NCI-H187 (cell line): ENCODE measurements at regions not wholly inside any gene's neighbourhood (a gene's known extent, or its start where the extent isn't known, plus 50 kb on each side); places are given as distances from the start of the nearest gene placed in this dataset.

ENCODE experiments used
- DNase-seq, 2 experiments: peaks; one replicate each; lab custom pipeline; 2025; lab: John Stamatoyannopoulos, UW

DNA sequence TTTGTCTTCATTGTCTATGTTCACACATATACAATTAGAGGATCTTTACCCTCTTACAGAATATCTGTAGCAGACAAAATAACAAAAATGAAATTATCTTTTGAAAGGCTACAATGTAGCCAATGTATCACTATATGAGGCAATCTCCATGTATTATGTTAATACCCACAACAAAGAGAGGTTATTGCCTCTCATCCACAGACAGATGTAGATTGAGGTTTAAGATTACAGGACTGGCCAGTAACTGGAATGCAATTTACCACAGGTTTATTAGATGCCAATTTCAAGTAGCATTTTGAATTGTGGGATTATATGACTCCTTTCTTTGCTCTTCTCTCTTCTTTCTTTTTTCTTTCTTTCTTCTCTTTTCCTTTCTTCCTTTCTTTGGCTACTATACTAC, 242.6 kb downstream of the ANKRD50 start:
- no peak for DNase-seq

DNA sequence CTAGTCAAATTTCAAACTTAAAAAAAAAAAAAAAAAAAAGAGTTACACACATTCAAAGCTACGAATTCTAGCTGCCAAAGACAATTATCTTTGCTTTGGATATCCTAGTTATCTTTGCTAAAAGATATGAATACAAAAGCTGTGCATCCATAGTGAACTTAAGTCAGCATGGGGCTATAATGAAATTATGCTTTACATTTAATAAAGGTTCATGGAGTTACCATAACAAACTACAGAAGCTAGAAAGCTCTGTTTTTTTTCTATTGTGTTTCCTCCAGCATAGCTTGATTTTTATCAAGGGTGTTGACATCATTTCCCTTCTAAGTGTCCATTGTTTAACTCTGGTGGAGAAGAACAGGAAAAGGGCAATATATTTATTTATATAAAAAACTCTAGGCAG, 234.1 kb downstream of the ANKRD50 start:
- no peak for DNase-seq

DNA sequence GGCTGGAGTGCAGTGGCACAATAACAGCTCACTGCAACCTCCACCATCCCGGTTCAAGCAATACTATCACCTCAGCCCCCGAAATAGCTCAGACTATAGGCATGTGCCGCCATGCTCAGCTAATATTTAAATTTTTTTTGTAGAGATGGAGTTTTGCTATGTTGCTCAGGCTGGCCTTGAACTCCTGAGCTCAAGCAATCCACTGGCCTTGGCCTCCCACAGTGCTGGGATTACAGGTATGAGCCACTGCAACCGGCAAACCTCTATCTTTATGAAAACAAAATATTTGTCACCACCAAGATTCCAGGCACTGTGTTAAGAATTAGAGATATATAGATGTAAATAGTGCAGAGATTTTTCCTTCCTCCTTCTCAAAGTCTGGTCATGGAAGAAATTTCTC, 232.5 kb downstream of the ANKRD50 start:
- DNase-seq = no peak

DNA sequence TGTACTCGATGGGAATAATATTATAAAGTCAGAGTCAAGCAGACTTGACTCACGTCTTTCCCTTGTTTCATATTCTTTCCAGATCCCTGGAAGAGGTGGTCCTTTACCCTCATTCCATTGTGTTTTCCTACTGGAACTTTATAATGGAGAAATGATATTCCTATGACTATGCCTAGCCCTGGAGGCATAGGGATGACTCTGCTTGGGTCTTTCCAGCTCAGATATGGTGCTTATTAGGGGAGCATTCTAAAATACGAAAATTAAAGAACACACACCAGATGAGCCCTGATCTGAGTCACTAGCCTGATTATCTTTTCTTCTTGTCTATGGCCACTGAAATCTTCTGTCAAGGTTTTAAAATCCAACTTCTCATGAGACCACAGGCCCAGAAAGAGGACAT, 231.4 kb downstream of the ANKRD50 start:
- no peak for DNase-seq

DNA sequence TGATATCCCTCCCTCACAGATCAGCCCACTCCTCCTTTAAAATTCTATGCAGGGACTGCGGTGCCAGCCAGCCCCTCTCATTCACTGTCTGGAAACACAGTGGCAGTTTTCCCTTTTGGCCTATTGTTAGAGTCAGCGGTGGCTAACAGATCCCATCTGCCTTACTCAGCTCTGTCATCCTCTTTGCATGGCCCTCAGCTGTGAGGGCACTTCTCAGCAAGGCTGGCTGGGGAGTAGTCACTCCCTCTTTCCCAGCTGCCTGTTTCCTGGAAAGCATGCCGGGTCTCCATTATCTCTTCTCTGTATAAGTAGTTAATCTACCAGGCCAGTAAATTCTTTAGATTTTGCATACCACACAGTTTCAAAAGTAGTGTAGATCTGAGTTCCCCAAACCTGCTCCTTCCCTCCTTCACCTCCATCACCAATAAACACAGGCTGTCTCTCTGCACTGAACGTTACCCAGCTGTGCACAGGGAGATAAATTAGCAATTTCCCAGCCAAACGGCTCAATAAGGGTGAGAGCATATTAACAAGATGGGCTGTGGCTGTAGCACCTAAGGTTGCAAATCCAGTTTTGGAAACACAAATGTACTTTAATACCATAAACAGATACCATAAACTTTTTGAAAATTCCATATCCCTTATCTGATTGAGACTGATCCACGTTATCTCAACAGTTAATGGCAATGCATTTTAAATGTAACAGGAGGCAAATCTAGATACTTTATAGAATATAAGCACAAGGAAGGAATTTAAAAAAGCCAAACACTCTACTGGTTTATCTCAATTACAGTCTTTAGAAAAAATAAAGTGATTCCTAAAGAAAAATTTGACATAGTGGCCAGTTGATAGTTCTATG, 229.3 kb downstream of the ANKRD50 start:
- DNase-seq = no peak

DNA sequence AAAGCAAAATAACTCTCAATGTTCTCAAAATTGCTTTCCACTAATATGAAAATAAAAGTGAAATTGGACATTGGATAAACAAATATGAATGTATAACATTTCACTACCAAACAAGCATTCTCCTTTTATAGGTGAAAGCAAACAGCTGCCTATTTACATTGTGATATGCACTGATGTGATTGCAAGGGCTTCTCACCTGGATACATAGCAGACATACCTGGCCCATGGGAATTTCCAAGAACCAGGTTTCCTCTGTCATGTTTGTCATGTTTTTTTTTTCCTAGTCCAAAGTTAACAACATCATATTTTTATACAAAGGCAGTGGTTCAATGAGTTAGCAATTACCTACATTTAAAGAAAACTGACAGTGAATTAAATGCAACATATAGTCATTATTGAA, 228.5 kb downstream of the ANKRD50 start:
- DNase-seq = no peak

DNA sequence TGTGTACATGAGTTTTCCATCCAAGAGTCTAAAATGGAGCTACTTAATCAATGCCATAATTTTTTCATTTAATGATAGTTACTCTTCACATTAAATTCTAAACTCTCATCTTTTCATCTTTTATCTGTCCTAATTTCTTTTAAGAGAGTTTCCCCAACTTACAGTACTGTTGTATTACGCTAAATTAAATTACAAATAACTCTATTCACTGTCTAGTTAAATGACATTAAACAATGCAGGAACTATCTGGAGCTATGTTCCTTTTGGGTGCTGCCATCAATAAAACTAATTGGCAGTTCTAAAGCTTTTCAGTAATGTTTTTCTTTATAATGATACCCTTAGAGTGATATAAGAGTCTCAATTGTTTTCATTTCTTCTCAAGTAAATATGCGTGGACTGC, 227.6 kb downstream of the ANKRD50 start:
- no peak for DNase-seq

DNA sequence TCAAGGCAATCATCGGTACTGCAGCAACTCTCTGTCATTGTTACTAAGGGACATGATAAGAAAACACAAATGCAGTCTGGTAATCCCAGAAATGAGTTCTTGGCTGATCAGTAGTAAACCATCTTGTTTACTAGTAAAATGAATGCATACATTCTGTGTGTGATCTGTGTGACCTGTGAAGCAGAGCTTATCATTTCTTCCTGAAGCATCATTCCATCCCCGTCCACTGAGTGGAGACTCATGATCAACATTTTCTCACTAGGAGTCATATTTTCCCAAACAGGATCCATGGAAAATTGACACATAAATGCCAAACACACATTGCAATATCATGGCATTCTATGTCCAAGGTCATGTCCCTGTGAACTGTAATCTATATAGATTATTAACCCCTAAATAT, 226.1 kb downstream of the ANKRD50 start:
- DNase-seq = no peak

DNA sequence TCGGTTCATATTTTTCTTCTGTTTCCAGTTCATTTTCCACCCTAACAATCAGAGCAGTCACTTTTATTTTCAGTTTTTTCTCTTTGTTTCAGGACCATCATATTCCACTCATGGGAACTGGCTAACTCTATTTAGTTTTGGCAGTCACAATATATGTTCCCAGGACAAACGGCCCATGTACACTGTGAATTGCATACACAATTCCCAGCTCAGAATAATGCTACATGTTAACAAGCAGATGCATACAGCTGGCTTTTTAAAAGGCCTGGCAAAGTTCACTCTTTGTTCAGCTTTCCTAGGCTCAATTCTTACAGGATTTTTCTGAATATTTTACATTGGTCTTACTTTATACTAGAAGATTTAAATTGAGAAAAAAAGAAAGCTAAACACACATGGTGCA, 224.9 kb downstream of the ANKRD50 start:
- DNase-seq = no peak

DNA sequence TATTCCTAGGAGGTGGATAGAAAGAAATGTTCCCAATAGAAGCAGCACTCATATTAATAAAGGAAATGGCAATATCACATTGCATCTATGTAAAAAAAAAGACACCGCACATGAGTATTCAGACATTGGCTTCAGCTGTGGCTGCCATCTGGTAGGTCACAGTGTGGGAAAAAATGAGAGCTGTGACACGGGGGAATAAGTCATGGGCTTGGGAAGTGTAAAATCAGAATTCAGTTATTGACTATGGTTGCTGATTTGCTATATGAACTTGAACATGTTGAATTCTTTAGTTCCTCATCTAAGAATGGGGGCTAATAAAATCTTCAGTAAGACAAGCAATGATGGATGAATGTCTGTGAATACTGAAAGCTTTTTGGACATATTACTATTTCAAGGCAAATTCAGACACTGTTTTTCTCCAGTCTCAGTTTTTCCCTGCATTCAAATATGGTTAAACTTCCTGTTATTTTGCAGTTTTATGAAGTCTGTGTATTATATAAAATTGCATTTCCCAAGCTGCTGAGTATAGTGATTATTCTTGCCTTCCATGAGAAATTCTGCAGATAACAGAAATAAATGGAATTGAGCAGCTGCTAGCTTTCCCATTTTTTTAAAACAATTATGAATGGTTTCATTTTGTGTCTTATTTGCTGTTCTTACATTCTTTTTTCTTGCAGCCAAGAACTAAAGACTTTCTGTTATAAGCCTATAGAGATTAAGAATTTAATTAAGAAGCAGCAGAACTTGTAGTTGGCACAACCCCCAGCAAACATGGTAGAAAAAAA, 221.0 kb downstream of the ANKRD50 start:
- no peak for DNase-seq

DNA sequence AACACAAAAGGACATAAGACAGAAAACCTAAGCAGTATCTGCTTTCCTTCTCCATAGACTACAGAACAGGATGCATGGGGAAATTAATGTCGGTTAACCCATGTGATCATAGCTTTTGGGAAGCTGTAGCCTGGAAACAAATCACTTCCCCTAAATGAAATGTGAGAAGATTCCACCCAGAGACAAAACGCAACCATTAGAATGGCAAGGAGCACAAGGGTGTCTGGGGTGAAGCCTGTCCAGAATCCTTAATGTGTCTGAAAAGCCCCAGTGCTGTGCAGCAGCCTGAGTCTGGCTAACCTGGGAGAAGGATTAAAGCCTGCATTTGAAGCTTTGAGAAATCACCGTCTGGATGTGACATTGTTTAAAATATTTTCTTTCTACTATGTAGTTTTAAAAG, 213.3 kb downstream of the ANKRD50 start:
- DNase-seq = no peak

DNA sequence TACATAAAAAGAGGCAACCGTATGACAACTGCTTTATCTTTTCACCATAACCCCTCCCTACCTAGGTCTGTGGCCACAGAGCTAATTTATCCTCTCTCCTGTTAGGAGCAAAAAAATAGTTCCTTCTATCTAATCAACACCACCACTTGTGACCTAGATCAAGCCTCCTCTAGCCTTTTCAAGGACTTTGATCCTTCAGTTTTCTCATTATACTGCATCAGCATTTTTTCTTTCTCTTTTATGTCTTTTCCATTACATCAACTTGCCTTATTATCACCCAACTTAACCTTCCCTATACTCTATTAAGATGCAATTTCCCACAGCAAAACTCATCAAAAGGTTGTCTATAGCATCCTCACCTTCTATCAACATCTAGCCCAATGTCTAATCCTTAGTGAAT, 211.0 kb downstream of the ANKRD50 start:
- no peak for DNase-seq

DNA sequence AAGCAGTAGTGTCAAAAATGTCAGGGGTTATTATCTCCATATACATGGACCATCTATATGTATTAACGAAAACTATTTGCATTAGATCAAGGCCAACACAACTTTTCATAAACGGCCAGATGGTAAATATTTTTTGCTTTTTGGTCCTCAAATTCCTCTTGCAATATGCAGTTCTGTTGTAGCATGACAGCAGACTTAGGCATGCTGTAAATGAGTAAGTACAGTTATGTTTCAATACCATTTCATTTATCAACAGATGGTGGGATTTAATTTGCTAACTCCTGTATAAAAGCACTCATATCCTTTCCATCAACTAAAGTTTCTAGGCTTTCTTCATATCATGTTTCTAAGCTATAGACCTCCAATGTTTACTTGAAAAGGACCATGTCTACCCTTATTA, 208.1 kb downstream of the ANKRD50 start:
- no peak for DNase-seq

DNA sequence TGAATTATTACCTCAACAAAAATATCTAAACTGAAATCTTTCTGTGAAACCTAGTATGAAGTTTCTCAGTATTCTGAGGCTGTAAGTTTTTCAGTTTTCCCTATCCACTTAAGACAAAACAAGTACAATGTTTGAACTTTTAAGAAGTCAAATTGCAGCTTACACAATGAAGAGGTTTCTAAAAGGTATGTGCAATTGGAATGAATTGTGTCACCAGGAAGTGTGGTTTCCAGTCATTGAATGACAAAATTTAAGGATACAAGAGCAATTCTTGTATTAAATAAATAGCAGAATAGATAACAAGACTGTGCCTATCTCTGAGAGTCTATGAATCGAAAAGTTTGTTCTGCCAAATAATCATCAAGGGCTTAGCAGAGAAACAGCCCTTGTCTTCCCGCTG, 207.3 kb downstream of the ANKRD50 start:
- no peak for DNase-seq

DNA sequence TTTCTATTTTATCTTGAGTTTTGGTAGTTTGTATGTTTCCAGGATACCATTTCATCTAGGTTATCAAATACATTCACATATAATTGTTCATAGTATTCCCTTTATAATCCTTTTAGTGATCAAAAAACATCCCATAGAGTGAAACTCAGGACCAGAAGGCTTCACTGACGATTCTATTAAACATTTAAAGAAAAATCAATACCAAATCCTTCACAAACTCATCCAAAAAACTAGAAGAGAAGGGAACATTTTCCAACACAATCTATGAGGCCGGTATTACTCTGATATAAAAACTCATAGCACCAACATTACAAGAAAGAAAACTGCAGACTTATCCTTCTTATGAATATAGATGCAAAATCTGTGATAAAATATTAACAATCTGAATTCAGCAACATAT, 203.4 kb downstream of the ANKRD50 start:
- no peak for DNase-seq

DNA sequence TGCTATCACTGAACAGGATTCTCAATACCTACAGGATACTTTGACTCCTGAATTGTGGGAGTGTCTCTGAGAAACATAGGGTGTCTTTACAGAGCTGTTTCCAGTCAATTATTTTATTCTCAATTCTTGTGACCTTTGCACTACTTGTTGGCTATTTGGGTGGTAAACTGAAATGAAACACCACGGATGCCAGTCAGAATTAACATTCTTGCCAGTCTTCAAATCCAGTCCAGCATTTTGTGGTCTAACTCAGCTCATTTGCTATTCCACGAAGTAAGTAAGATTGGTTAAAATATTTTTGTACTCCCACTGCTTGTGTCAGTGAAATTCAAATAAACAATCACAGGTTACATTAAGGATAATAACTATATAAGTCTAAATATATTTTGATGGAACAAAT, 197.9 kb downstream of the ANKRD50 start:
- no peak for DNase-seq

DNA sequence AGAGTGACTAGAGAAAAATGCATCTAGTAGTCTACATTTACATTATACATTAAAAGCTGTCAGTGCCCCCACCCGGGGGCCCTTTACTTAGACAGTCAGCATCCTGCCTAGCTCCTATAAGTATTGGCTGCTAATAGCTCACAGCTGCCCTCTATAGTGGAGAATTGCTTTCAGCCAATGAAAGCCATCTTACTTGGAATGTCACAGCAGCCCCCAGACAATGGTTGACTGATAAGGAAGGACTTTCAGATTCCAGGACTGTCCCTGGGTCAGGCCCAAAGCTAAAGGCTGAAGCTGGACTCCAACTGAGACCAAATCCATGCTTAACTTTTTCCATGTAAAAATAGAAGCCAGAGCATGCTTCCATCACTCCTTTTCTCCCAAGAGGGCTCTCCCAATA, 196.9 kb downstream of the ANKRD50 start:
- no peak for DNase-seq

DNA sequence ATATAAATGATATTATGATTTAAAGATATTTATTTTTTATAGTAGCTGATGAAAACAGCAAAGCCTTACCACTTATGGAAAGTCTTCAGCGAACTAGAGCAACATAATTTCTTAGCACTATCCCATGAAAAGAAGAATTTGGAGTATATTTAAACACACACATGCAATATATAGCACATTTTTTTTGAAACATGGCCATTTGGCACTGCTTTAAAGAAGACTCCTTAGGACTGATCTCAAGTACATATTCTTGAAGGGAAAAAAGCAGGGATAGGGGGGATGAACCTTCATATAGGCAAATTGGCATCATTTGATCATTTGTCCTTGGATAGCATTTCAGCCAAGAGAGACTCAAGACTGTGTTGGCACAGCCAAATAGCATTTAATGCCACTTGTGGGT, 193.3 kb downstream of the ANKRD50 start:
- no peak for DNase-seq

DNA sequence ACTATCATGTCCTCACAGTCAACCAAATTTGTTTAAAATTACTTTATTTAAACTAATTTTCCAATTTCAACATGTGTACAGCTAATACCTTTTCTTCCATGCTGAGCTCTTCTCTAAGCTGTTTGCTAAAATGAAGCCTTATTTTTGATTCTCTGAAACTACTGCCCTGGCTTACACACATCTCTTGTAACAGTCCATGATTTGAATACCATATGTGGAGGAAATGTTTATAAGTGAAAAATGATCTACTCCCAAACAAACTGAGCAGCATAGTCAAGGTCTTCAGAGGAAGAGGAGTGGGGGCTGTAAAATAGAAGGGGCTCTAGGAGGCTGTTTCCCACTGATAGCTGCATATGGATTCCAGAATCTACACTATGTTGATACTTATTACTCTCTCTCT, 188.7 kb downstream of the ANKRD50 start:
- DNase-seq = no peak

DNA sequence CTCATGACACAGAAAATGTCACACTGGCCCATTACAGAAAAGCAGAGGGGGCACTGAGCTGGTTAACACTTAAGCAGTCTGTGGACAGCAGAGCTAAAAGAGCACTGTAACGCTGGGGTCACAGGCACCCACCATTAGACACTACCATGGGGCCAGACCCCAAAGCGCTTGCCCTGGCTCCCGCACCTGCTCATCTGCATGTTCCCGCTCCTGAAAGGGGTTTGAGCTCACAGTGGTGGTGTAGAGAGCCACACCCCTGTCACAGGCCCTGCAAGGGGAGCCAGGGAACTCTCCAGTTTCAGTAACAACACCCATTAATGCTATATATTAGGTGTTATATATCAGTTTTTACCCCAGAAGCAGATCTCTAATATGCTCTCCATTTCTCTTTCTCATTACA, 187.0 kb downstream of the ANKRD50 start:
- DNase-seq = no peak

DNA sequence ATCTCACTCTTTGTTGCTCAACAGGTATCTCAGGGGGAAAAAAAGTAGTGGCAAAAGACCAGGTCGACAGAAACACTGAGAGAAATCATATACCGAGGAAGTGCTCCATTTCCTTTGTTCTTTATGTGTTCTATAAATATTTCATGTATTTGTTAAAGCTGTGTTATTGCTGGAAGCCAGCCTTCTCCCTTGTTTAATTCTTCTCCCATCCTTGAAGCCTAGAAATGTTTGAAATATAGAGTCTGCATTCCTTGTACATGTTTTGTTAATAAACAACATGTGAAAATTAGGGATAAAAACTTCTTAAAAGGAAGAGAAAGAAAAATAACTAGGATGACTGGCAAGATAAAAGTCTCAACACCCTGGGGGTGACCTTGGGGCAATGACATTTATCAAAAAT, 186.2 kb downstream of the ANKRD50 start:
- DNase-seq = no peak

DNA sequence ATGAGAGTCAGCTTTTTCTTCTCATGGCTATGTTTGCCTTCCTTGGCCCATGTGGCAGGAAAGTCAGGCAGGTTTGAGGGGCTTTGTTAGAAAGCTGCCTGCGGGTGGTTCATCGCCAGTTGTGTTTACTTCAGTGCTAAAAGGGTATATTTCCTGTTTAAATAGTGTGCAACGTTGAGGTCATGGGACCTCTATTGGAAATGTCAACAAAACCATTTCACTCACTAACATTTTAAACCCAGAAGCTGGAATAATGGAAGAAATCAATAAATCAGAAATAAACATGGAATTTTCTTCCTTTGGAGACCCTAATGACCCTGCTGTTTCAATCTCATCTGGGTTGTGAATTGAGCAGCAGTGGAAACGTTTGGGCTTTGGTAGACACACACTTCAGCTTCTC, 185.8 kb downstream of the ANKRD50 start:
- no peak for DNase-seq

DNA sequence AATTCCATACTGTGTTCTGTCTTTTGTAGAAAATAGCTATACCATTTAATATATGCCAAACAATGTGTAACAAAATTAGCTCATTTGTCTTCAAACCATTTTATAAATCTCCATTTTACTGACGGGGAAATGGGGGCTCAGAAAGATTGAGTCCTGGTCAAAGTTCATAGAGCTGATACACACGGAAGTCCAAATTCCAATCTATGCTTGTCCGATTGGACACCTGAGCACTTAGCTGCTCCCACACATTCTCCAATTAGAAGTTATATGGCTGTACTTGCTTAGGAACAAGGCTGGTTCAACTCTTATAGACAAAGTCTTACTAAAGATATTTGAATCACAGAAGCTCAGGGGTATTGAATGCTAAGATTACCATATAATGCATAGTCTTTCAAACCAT, 185.2 kb downstream of the ANKRD50 start:
- no peak for DNase-seq

DNA sequence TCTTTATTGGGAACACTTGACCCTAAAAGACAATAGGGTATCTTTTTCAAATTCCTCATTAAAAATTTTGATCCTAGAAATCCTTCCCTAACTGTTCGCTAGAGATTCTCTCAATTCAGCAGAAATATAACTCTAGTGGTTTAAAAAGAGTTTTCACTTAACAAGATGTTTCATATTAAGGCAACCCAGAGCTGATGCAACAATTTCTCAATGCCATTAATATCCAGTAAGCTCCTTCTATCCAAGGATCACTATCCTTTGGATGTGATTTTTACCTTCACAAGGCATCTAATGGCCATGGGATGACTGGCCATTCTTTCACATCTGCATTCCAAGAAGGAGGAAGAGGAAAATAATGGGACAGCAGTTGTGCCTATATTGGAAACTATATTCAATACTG, 183.4 kb downstream of the ANKRD50 start:
- DNase-seq = no peak
